ENCODE measurements at regions not wholly inside any gene's neighbourhood (a gene's known extent, or its start where the extent isn't known, plus 50 kb on each side); places are given as distances from the start of the nearest gene placed in this dataset.

DNA sequence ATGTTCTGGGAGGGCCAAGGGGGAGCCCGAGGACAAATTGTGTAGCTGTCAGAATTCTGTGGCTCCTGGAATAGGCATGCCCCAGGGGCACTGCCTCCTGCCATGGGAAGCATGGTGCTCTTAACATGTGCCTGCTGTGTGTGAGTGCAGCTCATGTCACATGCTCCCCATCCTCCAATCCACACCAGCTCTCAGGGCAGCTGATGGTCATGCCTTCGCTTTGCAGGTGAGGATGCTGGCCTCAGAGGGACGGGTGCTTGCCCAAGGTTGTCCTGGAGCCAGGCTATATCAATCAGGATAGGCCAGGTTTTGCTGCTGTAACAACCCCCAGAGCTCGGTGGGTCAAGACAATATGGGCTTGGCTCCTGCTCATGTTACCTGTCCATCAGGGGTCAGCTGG lies 303.4 kb downstream of the RPS24 start:
- 71 to 86% (median 73%) methylated on average over 4 of the region's 4 CpGs for WGBS, 3 donors
- TF ChIP-seq, protein P1, sequence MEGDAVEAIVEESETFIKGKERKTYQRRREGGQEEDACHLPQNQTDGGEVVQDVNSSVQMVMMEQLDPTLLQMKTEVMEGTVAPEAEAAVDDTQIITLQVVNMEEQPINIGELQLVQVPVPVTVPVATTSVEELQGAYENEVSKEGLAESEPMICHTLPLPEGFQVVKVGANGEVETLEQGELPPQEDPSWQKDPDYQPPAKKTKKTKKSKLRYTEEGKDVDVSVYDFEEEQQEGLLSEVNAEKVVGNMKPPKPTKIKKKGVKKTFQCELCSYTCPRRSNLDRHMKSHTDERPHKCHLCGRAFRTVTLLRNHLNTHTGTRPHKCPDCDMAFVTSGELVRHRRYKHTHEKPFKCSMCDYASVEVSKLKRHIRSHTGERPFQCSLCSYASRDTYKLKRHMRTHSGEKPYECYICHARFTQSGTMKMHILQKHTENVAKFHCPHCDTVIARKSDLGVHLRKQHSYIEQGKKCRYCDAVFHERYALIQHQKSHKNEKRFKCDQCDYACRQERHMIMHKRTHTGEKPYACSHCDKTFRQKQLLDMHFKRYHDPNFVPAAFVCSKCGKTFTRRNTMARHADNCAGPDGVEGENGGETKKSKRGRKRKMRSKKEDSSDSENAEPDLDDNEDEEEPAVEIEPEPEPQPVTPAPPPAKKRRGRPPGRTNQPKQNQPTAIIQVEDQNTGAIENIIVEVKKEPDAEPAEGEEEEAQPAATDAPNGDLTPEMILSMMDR (IDR thresholded peaks at IDR 0.05), result no peak
- DNase-seq (no peak), ATAC-seq (no peak)
- Histone ChIP-seq H3K4me1 (peaks cover 10% of the 10 kb centered on the region), H3K9me3 (no peaks in the 10 kb centered on the region), H3K27ac (no peak overlapping the region), H3K27me3 (ENCODE audit: insufficient read depth in 3 of 3, low read length in 2 of 3) (no peaks in the 10 kb centered on the region), H3K4me3 (no peak overlapping the region), H3K36me3 (ENCODE audit: insufficient read depth in 1 of 2, low read depth in 1 of 2) (no peaks in the 10 kb centered on the region)
- intact Hi-C loops (cut with DNase I), result no loop called here

DNA sequence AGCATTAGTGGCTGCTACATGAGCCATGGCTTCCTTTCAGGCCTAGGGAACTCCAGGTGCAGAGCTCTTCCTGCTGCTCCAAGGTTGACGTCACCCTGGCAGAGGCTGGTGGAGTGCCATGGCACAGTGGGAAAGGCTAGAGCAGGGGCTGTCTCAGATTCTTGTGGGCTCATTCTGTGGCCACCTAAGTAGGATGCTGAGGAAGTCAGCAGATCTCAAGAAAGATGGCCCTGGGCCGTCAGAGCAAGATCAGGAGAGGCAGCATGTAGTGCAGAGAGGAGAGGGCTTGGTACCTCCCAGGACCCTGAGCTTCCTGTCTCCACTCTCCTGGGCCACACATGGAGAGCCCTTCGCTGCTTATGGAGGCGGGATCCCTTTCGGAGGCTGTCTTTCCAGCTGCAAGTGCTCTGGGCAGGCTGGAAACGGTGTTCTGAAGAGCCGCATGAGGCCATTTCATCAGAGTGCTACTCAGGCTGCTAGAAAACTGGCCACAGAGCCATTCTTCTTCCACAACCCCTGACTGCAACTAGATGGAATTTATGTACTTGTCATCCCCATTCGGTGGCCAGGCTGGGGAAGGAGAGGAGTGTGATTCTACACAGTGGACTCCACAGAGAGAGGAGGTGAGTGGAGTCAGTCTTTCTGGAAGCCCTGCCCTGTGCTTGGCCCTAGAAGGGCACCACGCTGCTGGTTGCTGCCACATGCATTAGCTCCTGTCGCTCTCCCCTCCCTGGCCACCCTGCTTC lies 304.2 kb downstream of the RPS24 start:
- intact Hi-C loops (cut with DNase I), result no loop called here
- H3K9me3 ChIP-seq, result no peaks in the 10 kb centered on the region
- H3K4me1 ChIP-seq, result peaks cover 10% of the 10 kb centered on the region
- DNase-seq (no peak), ATAC-seq (peak in 3 of 4 donors; percentile 31 to 38 (median 35))
- H3K27me3 ChIP-seq (ENCODE audit: insufficient read depth in 3 of 3, low read length in 2 of 3), result no peaks in the 10 kb centered on the region
- no peak overlapping the region for H3K4me3 ChIP-seq
- TF ChIP-seq, protein P1 (IDR thresholded peaks at IDR 0.05), result no peak
- H3K27ac ChIP-seq, result no peak overlapping the region
- 73 to 82% (median 81%) methylated on average over 9 to 10 of the region's 10 CpGs for WGBS, 3 donors
- H3K36me3 ChIP-seq (ENCODE audit: insufficient read depth in 1 of 2, low read depth in 1 of 2), result no peaks in the 10 kb centered on the region

DNA sequence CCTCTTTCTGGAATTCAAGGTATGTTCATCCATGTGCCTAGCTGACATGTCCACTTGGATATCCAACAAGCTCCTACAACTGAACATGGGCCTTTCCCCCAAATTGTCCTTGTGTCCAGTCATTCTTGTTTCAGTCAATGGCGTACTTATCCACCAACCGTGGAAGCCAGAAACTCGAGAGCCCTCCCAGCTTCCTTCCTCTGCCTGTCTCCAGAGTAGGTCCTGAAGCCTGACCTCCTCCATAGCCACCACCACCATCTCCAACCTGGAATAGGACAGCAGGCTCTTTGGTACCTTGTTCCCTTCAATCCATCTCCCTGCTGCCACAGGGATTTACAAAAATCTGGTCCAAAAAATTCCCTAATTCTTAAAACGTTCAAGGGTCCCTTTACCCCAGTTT lies 305.1 kb downstream of the RPS24 start:
- Histone ChIP-seq H3K4me3 (no peak overlapping the region), H3K4me1 (peaks cover 10% of the 10 kb centered on the region), H3K27ac (no peak overlapping the region), H3K27me3 (ENCODE audit: insufficient read depth in 3 of 3, low read length in 2 of 3) (no peaks in the 10 kb centered on the region), H3K36me3 (ENCODE audit: insufficient read depth in 1 of 2, low read depth in 1 of 2) (no peaks in the 10 kb centered on the region), H3K9me3 (no peaks in the 10 kb centered on the region)
- intact Hi-C loops (cut with DNase I), result no loop called here
- ATAC-seq (no peak), DNase-seq (no peak)
- TF ChIP-seq, protein P1 (IDR thresholded peaks at IDR 0.05), result no peak
- WGBS, 3 donors, result 86 to 93% (median 89%) methylated on average over 4 of the region's 4 CpGs

DNA sequence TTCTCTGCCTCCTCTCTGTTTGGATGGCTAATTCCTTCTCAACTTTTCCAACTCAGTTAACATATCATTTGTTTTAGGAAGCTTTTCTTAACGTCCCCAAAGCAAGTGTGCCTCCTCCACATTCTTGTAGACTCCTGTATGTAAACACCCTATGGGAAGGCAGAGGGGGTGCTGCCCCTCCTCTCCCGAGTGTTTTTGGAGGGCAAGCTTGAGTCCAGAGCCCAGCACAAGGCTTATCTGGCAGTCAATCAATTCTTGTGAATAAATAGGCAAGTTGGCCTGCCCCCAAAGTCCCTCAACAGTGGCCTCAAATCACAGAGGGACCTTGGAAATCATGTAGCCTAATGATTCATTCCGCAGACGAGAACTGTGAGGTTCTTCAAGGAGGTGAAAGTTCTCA lies 305.6 kb downstream of the RPS24 start:
- H3K27me3 ChIP-seq (ENCODE audit: insufficient read depth in 3 of 3, low read length in 2 of 3), result no peaks in the 10 kb centered on the region
- TF ChIP-seq, protein P1 (IDR thresholded peaks at IDR 0.05), result no peak
- intact Hi-C loops (cut with DNase I), result no loop called here
- H3K27ac ChIP-seq, result no peak overlapping the region
- H3K4me1 ChIP-seq, result peaks cover 10% of the 10 kb centered on the region
- H3K36me3 ChIP-seq (ENCODE audit: insufficient read depth in 1 of 2, low read depth in 1 of 2), result no peaks in the 10 kb centered on the region
- H3K4me3 ChIP-seq, result no peak overlapping the region
- DNase-seq (no peak), ATAC-seq (peak in 1 of 4 donors; percentile 53)
- WGBS, 3 donors, result 12 to 19% (median 17%) methylated on average over 4 of the region's 4 CpGs
- H3K9me3 ChIP-seq, result no peaks in the 10 kb centered on the region
